HG02885 (cell line): ENCODE measurements at regions not wholly inside any gene's neighbourhood (a gene's known extent, or its start where the extent isn't known, plus 50 kb on each side); places are given as distances from the start of the nearest gene placed in this dataset.
"Not testable (repeated sequence)": the region's sequence is repeated elsewhere in the genome, so short reads cannot be mapped to it uniquely, and the experiment has no call there.

ENCODE experiments used
- ATAC-seq: cut with Tn5 transposase; IDR thresholded peaks from one replicate; pipeline ENCODE4 v1.9.1; 2021; ENCODE audit warnings: mild to moderate bottlenecking; ENCODE audit not compliant: unreplicated experiment, poor library complexity

DNA sequence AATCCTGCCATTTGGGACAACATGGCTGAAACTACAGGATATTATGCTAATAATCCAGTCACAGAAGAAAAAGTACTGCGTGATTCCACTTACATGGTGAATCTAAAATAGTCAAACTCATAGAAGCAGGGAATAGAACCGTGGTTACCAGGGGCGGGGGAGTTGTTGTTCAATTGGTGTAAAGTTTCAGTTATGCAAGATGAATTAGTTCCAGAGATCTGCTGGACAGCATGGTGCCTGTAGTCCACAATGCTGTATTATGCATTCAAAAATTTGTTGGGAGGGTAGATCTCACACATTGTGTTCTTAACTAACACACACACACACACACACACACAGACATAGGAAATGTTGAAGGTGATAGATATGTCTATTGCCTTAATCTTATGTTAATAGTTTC is 480.5 kb downstream of the DMRT2 start:
- no peak for ATAC-seq

- ATAC-seq: no peak
Observed at GRCh38 chr9:1531424-1531823, 481.3 kb downstream of the DMRT2 start.

DNA sequence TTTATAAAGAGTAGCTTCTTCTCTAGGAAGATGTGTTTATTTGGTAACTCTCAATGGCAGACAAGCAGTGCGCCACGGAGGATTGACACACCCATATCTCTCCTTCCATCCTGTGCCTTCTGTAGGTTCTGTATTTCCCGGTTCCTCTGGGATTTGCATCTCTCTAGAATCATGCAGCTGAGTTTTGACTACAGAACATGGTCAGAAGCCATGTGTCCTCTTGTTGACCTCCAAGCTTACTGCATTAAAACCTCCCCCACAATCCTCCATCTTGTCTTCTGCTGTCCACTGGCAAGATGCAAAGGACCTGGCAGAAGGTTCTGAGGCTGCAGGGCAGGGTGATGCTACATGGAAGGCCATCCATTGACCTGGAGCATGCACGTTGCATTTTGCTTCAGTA is 482.0 kb downstream of the DMRT2 start:
- no peak for ATAC-seq

GRCh38 chr9:1535051-1535450 is 480.1 kb upstream of the SMARCA2 start:
- ATAC-seq: peak; percentile 62

DNA sequence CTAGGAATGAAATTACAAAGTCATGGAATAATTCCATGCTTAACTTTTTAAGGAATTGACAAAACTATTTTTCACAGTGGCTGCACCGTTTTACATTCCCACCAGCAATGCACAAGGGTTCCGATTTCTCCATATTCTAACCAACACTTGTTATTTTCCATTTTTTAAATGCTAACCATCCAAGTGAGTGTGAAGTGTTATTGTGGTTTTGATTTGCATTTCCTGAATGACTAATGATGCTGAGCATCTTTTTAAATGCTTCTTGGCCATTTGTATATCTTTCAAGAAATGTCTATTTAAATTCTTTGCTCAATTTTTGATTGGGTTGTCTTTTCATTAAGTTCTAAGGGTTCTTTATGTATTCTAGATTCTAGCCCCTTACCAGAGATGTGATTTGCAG is 479.5 kb upstream of the SMARCA2 start:
- ATAC-seq: no peak

DNA sequence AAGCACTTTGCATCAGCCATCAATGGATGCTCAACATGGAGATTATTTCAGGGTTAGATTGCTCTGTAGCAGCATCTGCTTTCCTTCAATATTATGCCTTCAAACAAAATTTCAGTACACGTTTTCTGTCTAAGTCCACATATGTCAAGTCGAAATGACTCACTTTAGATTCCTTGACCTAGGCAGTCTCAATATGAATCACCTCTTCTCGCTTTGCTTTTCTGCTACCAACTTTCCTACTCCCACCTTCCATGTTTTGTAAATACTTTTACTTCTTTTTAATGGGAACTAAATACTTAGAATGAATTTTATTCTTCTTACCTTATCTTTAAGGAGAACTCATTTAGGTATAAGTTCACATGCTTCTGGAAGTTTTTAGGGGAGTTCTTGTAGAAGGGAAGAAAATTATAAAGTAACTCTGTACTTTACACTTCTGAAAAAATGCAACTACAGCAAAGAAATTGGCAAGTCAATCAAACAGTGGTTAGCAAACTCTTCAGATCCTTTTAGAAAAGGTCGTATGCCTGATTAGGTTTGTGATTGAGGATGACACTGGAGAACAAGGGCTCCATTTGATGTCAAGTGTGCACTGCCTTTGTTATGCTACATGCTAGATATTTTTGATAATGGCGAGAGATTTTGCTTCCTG is 478.5 kb upstream of the SMARCA2 start:
- peak; percentile 84 for ATAC-seq

DNA sequence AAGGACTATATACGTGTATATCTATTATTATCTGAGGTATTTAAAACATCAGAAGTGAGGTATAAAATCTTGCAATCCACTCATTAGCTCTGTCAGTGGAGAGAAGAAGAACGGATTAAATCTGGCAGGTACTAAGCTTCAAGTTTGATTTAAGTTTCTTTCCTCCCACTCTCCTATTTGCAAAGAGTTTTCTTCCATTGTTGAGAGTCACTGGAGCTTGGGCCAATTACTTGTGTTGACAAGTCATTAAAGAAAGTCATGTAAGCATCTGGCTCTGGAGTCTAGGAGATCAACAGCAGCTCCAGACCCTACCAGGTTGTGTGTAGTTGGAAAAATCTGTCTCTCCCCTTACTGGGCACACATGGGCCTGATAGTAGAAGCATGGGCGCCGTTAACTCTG is 476.8 kb upstream of the SMARCA2 start:
- no peak for ATAC-seq

GRCh38 chr9:1539216-1539615 is 475.9 kb upstream of the SMARCA2 start:
- ATAC-seq: no peak

DNA sequence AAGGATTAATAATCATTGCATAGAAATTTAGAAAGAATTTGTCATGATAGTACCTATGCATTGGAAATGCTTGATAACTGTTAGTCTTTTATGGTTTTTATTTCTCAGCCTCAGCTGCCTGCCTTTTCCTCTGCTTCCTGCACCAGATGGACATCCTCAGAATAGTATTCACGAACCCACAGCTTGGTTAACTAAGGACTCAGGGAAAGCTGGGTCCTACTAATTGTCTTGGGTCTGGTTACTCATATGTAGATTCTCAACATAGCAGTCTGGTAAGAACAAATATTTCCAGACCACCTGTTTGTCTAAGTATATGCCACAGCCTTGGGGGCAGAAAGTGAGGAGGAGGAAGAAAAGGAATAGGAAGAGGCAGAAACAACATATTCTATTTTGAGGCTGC is 464.5 kb upstream of the SMARCA2 start:
- no peak for ATAC-seq

GRCh38 chr9:1554081-1555035 is 460.8 kb upstream of the SMARCA2 start:
- no peak for ATAC-seq

DNA sequence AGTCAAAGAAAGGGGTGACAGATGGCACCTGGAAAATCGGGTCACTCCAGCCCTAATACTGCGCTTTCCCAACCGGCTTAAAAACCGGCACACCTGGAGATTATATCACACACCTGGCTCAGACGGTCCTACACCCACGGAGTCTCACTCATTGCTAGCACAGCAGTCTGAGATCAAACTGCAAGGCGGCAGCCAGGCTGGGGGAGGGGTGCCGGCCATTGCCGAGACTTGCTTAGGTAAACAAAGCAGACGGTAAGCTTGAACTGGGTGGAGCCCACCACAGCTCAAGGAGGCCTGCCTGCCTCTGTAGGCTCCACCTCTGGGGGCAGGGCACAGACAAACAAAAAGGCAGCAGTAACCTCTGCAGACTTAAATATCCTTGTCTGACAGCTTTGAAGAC is 456.5 kb upstream of the SMARCA2 start:
- ATAC-seq: not testable (repeated sequence)

DNA sequence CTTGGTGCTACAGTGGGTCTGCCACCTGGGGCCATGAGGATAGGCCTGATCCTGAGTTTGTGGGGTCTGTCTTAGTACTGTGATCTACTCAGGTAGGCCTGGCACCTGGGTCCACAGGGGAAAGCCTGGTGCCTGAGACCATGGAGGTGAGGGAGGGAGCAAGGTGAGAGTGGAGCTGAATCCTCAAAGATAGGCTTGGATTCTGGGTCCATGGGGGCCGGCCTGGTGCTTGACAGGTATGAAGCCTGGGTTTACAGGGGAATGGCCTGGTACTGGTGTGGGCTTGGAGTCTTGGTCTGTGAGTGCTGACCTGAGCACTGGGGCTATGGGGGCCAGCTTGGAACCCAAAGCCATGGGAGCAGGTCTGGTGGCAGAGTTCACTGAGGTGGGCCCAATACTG is 439.2 kb upstream of the SMARCA2 start:
- no peak for ATAC-seq

GRCh38 chr9:1580215-1580614 is 434.9 kb upstream of the SMARCA2 start:
- ATAC-seq: peak; percentile 71

DNA sequence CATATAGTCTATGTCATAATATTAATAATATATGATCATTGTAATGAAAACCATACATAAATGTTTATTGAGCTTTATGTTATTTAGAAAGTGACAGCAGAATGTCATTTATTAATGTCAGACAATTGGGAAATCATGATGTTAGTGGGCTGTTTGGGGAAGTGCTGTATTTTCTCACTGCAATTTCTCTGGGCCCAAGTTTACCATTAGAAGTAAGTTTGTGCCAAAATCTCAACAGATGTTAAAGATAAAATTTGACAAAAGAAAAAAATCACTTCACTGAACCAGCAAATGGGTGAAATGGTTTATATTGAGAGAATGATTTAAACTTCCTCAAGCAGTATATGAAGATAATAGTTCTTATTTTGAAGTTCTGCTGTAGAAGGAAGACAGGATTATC is 433.2 kb upstream of the SMARCA2 start:
- ATAC-seq: no peak

GRCh38 chr9:1591310-1591709 is 423.8 kb upstream of the SMARCA2 start:
- no peak for ATAC-seq

DNA sequence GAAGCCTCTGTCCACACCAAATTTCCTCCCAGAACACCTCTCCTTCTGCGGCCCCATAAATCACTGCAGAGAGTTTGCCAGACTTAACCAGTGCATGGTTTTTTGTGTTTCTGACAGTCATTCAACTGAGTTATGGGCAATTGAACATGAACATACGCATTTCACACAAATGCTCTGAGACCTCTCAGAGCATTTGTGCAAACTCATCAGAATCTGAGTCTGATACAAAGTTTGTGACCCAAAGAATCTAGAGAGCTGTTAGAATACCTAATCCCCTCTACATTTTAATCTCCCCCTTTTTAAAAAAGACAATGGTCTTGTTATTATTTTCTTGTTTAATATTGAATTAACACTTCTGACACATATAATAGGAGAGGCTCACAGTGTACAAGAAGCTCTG is 416.9 kb upstream of the SMARCA2 start:
- ATAC-seq: no peak

- no peak for ATAC-seq
Observed at GRCh38 chr9:1599961-1600360, 415.2 kb upstream of the SMARCA2 start.

GRCh38 chr9:1604942-1605560 is 410.1 kb upstream of the SMARCA2 start:
- peak; percentile 89 for ATAC-seq

DNA sequence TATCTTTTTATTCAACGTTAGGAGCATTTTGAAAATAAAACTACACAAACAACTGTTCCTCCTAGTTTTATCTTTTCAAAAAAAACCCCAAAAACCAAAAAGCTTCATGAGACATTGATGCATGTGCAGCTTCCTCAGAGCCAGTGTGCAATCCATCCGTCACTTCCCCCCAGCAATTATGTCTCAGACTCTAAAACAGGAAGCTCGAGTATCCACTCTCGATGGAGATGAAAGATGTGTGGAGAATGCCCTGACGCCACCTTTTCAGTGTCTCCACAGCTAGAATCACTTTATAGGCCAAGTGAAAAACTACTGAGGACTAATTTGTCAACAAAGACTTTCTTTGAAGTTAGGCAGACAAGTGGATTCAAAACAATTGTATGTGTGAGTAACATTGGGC is 408.9 kb upstream of the SMARCA2 start:
- no peak for ATAC-seq

- ATAC-seq: no peak
Observed at GRCh38 chr9:1612886-1613285, 402.3 kb upstream of the SMARCA2 start.

GRCh38 chr9:1617419-1617818 is 397.7 kb upstream of the SMARCA2 start:
- no peak for ATAC-seq
